IPS-18c (cell line): ENCODE measurements at regions not wholly inside any gene's neighbourhood (a gene's known extent, or its start where the extent isn't known, plus 50 kb on each side); places are given as distances from the start of the nearest gene placed in this dataset.
"Not testable (repeated sequence)": the region's sequence is repeated elsewhere in the genome, so short reads cannot be mapped to it uniquely, and the experiment has no call there.

Experiments
- H3K4me3 ChIP-seq: 2 replicates; pipeline ENCODE4 v1.7.0; 2013; ENCODE audit warnings: low read depth, mild to moderate bottlenecking, low read length, moderate library complexity; ENCODE audit not compliant: insufficient read depth
- H3K9me3 ChIP-seq: one replicate; pipeline ENCODE4 v1.6.1; 2013; ENCODE audit warnings: mild to moderate bottlenecking, low read length, moderate library complexity; ENCODE audit not compliant: control insufficient read depth, insufficient read depth

DNA sequence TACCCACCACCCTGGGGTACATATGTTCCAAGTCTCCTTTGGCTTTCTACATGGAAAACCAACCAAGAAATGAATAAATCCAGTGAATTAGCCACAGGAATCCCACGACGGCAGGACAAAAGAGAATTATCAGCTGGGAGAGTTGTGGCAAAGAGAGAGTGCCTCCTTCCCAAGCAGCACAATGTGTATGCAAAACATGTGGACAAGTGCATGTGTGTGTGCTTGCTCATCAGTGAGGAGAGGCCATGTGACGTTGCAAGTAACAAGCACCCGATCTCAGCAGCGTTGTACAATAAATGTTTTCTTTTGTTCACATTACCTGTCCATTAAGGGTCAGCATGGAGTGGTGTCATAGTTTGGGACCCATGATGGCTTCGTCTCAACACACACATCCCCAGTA lies 50.0 kb upstream of the EMX2 start:
- no peak overlapping the region for H3K4me3 ChIP-seq
- no peaks in the 10 kb centered on the region for H3K9me3 ChIP-seq

DNA sequence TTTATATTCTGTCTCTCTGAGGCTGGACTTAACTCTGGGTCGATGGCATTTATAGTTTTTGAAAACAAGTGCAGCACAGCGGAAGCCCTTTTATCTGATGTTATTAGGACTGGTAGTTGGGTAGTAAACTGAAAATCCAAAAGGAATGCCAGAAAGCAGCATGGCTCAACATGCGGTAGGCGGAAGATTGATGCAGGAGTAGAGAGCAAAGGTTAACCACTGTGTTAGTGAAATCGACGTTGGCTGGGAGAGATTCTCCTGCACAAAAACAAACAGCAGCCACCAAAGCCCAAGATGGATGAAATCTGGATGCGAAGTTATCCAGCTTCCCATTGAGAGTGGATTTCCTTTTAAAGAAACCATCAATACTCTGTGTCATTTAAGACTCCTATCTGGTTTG lies 54.5 kb upstream of the EMX2 start:
- Histone ChIP-seq H3K9me3 (no peaks in the 10 kb centered on the region), H3K4me3 (no peak overlapping the region)

DNA sequence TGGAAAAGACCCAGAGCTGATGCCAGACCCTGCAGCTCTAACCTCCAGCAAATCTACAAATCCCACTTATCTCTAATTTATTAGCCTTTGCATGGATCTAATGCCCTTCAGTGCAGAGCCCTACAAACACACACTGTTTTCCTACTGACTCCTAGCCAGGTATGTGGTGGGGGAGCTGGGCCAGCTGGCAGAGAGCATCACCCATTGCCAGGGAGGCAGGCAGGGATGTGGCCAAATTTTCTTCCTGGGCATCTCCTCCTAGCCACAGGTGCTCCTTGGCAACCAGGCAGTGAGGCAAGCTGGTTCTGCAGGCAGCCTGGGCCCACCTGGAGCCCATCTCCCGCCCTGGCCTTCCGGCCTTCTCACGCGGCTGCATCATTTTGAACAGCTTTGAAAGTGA lies 55.9 kb upstream of the EMX2 start:
- Histone ChIP-seq H3K9me3 (no peaks in the 10 kb centered on the region), H3K4me3 (no peak overlapping the region)

DNA sequence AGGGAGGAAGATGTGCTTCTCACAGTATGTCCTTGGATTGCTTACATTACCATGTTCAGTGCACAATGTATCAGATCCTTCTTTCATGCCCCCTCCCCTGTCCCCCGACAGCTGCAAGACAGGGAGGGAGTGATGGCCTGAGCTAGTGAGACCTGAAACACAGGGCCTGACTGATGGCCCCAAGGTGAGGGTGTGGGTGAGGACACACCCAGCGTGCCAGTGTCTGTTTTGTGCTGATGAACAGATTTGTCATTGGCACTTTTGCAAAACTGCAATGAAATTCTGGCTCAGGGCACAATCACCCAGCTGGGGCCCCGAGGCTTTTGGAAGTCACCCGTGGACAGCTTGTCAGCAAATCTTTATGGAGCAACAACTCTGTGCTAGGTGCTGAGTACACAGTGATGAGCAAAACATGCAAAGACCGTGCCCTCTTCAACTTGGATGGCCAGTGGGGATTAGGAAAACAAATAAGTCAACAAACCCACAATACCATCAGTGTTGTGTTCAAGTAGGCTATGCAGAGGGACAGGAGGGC lies 59.4 kb upstream of the EMX2 start:
- Histone ChIP-seq H3K9me3 (no peaks in the 10 kb centered on the region), H3K4me3 (no peak overlapping the region)

DNA sequence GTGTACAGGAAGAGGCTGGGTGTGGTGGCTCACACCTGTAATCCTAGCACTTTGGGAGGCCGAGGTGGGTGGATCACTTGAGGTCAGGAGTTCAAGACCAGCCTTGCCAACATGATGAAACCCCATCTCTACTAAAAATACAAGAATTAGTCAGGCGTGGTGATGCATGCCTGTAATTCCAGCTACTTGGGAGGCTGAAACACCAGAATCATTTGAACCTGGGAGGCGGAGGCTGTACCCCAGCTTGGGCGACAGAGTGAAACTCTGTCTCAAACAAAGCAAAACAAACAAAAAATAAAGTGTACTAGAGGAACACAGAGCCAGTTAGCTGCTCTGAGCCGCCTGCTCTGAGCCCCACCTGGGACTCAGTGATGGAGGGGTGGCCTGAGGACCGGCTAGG lies 61.5 kb upstream of the EMX2 start:
- H3K9me3 ChIP-seq, H3K4me3 ChIP-seq: not testable (repeated sequence)

DNA sequence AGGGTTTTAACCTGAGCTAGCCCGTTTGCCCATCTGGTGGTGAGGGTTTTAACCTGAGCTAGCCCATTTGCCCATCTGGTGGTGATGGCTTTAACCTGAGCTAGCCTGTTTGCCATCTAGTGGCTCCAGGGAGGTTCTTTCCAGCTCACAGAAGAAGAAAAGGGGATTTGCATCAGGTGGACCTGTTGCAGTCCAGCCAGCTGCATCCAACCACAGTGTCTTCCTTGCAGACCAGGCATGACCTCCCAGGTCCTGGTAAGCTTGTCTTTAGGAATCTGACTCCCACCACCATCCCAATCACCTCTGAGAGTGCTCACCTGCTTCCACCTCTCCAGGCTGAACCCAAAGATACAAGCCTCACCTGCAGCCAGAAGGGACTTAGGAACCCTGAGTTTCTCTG lies 62.4 kb upstream of the EMX2 start:
- H3K4me3 ChIP-seq = no peak overlapping the region
- H3K9me3 ChIP-seq = peaks cover 2% of the 10 kb centered on the region

DNA sequence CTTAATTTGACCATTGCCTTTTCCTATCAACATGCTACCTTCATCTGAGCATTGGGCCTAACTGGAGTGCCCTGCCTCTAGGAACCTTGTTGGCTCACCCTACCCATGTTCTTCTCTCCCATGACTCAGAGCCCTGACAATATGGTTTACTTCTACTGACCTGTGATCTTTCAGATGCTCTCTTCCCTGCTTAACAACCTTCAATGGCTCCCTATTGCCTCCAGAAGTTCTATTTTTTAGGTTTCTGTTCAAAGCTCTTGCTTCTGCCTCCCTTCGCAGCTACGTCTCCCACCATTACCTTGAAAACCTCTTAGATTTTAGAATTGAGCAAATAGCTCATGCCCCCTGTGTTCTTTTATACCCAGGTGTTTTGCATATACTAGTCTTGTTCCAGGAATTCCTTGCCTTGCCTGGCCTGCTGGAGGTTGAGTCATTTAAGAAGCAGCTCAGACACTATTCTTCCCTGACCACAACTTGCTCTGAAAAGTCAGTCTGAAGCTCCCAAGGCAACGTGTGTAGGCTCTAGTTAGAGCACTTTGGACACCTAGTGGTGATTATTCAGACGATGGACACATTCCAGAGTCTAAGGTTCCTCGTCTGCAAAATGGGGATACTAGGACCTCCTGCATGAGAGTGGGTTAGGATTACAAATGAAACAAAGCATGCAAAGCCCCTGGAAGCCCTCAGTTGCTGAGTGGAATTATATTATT lies 64.4 kb upstream of the EMX2 start:
- no peak overlapping the region for H3K4me3 ChIP-seq
- H3K9me3 ChIP-seq = peaks cover 2% of the 10 kb centered on the region

DNA sequence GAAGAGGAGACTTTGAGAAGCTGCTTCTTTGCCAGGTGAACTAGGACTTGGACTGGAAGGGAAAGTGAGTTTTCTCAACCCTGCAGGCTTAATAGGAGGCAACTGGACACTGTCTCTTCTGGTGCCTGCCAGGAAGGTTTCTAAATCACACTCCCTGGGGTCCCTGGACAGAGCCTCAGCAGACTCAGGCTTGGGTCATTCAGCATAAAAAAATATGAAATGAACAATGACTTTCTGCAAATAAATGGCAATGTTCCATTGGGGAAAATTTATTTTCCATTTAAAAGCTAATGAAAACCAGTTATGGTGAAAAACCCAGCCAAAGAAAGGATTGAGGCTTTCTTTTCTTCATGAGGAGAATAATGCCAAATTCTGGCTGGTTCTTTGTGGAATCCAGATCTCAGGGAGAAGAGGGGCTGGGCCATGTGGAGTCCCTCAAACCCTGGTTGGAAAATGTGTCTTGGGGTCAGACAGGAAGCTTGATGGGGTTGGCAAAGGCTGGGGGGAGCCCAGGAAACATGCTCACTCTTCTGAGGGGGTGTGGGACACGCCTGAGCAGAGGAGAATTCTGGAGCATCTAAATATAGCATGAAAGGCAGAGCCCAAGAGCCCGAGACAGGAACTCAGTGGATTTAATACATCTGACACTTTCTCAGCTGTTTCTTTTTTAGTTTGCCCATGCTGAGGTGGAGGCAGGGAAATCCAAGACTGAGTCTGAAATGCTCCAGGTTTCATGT lies 65.2 kb upstream of the EMX2 start:
- Histone ChIP-seq H3K9me3 (peaks cover 2% of the 10 kb centered on the region), H3K4me3 (no peak overlapping the region)

DNA sequence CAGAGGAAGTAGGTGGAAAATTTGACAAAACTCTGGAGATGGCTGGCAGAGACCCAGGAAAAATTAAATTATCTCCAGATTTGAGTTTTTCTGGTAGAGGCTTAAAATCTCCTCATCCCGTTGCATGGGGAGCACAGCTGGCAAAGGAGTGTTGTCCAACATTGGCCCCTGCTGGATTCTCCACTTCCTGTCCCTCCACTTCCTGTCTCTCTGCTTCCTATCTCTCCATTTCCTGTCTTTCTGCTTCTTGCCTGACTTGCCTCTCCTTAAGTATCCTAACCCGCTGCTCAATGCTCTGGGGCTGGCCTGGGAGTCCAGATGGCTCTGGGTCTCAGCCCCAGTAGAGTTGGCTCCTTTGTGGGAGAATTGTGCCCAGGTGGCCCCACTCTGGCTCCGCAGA lies 65.8 kb upstream of the EMX2 start:
- peaks cover 2% of the 10 kb centered on the region for H3K9me3 ChIP-seq

DNA sequence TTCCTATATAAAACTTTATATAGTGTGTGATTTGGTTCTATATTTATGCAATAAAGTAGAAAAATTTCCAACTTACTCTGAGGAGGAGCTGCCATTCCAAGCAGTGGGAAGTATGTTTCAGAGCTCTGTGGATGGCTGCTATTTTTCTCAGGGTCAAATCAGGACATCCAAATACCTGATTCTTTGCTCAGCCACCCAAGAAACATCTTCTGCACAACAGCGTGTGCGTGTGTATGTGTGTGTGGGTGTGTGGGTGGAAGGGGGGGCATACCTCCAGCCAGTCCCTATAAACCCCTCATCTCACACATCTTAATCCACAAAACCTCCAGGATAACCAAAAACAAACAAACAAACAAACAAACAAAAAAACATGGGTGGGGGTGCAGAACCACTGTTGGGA lies 66.3 kb upstream of the EMX2 start:
- H3K4me3 ChIP-seq = no peak overlapping the region

More for the DNA sequence above, 65.8 kb upstream of the EMX2 start:
- no peak overlapping the region for H3K4me3 ChIP-seq

DNA sequence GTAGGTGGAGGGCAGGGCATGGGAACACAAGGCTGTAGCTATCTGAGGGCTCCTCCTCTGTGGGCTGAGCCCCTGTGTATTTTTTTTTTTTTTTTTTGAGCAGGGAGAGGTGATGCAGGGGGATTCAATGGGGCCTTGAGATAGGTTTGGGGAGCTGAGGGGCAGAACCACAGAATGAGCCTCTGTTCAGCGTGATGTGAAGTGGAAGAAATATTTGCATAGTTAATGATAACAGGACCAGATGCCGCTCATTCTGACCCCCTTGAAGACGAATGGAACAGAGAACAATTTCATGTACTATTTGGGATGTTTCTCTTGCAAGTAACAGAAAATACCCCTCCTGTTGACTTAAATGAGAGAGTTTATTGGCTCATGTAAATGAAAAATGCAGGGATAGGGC lies 69.7 kb upstream of the EMX2 start:
- peaks cover 2% of the 10 kb centered on the region for H3K9me3 ChIP-seq
- no peak overlapping the region for H3K4me3 ChIP-seq

More for the DNA sequence above, 66.3 kb upstream of the EMX2 start:
- H3K9me3 ChIP-seq = peaks cover 2% of the 10 kb centered on the region

DNA sequence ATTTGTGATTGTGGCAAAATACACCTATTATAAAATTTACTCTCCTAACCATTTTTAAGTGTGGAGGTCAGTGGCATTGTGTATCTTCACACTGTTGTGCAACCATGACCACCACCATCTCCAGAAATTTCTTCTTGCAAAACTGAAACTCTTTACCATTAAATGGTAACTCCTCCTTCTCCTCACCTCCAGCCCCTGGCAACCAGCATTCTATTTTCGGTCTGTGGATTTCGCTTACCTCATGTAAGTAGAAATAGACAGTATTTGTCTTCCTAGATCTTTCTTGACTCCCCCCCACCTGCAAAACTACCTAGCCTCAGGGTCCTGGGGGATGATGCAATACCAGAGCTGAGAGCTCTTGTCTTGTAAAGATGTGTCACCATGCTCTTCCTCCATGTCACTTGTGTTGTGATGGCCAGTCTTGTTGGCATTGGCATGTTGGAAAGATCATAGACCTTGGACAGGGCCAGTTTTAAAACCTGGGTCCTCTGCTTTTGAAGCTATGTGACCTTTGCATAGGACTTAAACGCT lies 71.1 kb upstream of the EMX2 start:
- Histone ChIP-seq H3K9me3 (no peaks in the 10 kb centered on the region), H3K4me3 (no peak overlapping the region)

DNA sequence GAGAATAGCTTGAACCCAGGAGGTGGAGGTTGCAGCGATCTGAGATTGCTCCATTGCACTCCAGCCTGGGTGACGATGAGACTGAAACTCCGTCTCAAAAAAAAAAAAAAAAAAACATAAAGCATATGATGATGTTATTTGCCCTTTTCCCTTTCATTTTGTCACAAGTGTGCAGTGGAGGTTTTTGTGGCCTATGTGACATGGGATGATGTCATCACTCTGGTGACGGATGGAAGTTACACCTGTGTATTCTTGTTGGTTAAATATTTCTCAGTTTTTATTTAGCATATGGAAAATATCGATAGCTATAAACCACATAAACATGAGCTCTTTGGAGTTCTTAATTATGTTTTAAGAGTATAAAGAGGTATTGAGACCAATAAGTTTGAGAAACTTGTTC lies 71.8 kb upstream of the EMX2 start:
- H3K4me3 ChIP-seq = no peak overlapping the region
- H3K9me3 ChIP-seq = no peaks in the 10 kb centered on the region

DNA sequence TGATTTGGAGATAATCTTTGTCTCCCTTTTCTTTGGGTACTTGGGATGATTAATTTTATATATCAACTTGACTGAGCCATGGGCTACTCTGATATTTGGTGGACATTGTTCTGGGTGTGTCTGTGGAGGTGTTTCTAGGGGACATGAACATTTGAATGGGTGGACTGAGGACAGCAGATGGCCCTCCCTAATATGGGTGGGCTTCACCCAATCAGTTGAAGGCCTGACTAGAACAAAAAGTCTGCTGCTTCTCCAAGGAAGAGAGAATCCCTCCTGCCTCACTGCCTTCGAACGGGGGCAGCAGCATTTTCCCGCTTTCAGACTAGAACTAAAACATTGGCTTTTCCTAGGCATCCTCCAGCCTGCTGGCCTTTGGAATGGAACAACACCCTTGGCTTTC lies 73.9 kb upstream of the EMX2 start:
- Histone ChIP-seq H3K9me3 (no peaks in the 10 kb centered on the region), H3K4me3 (no peak overlapping the region)

DNA sequence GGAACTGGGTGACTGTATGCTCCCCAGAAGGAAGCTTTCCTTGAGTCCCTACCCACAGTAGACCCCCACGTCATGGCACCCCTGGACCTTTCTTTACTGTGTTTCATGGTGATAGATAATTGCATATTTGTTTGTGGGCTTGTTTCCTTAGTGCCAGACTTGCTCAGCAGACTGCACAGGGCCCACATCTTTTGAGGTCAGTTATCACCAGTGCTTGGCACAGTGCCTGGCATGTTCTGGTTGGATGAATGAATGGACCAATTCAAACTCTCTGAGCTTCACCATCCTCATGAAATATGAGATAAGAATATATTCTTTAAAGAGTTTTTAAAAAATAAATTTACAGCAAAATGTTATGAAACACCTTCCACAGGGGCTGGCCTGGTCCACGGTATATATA lies 78.4 kb upstream of the EMX2 start:
- Histone ChIP-seq H3K4me3 (no peak overlapping the region), H3K9me3 (no peaks in the 10 kb centered on the region)

DNA sequence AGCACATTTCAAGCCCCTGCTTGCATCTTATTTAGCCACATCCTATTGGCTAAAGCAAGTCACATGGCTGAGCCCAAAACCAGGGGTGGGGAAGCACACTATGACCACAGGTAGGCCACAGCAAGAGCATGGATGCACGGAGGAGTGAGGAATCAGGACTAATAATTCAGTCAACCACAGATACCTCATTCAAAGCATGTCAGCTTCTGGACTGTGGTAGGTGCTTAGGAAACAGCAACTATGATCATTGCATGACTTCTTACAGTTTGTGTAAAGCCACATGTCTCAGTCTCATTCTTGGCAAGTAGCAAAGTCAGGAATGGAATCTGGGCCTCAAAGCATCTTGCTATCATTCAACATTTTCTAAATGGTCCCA lies 79.0 kb upstream of the EMX2 start:
- Histone ChIP-seq H3K4me3 (no peak overlapping the region), H3K9me3 (no peaks in the 10 kb centered on the region)

DNA sequence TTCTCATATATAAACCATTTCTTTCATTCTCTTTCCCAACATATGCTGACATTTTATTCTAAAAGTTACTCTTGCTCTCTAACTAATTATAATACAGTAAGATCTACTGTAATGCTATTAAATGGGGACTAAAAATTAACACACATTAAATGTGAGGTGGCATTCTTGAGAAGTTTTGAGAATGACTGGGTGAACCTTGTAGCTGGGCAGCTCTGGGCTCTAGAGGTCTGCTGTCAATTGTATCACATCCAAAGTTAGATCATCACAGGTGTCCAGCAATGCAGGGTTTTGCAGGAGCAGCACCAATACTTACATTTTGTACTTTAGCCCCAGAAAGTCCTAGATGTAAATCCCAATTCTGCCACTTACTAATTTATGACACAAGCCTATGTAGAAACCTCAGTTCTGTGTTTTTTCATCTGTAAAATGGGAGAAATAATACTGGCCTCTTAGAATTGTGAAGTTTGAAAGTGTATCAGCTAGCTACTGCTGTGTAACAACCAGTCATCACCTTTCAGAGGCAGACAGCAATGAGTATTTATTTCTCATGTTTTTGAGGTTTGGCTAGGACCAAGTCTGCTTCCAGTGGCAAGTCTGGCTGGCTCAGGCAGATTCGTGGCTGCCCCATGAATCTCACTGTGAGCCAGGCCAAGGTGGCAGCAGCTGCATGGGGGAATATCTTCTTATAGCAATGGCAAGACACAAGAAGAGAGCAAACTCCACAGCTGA lies 79.6 kb upstream of the EMX2 start:
- no peak overlapping the region for H3K4me3 ChIP-seq
- no peaks in the 10 kb centered on the region for H3K9me3 ChIP-seq

DNA sequence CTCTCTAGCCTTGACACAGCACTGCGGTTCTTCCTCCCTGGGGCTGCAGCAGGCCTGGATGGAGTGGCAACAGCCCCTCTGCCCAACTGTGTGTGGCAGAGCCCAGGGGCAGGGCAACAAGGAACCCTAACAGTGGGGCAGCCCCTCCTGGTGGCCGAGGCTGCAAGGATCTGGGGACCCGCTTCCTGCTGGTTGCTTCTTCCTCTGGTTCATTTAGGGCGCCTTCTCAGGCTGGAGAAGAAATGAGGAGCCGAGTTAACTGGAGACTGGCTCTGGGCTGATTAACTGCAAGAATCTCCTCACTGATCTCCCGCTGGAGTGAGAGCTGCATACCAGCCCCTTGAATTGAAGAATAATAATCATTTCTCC lies 80.1 kb upstream of the EMX2 start:
- H3K4me3 ChIP-seq = no peak overlapping the region
- H3K9me3 ChIP-seq = no peaks in the 10 kb centered on the region
